Dedifferentiated amniotic fluid mesenchymal stem cell (primary cell): ENCODE measurements at regions not wholly inside any gene's neighbourhood (a gene's known extent, or its start where the extent isn't known, plus 50 kb on each side); places are given as distances from the start of the nearest gene placed in this dataset.
"Not testable (repeated sequence)": the region's sequence is repeated elsewhere in the genome, so short reads cannot be mapped to it uniquely, and the experiment has no call there.

ENCODE experiments used
- DNase-seq: peaks from one replicate; pipeline ENCODE4 v3.0.0-alpha.2; 2016; ENCODE audit errors: extremely low spot score

GRCh38 chr12:89155826-89156225, 196.5 kb downstream of the DUSP6 start:
- DNase-seq = no peak

- no peak for DNase-seq
Measured at GRCh38 chr12:89154743-89155499, 197.4 kb downstream of the DUSP6 start.

GRCh38 chr12:89153341-89153740, 199.0 kb downstream of the DUSP6 start:
- no peak for DNase-seq

GRCh38 chr12:89151536-89151935, 200.8 kb downstream of the DUSP6 start:
- no peak for DNase-seq

GRCh38 chr12:89150789-89151188, 201.5 kb downstream of the DUSP6 start:
- not testable (repeated sequence) for DNase-seq

GRCh38 chr12:89140602-89141238, 211.6 kb downstream of the DUSP6 start:
- DNase-seq = no peak

- DNase-seq = no peak
Measured at GRCh38 chr12:89140141-89140540, 212.2 kb downstream of the DUSP6 start.

- DNase-seq = no peak
Measured at GRCh38 chr12:89139390-89139789, 212.9 kb downstream of the DUSP6 start.

GRCh38 chr12:89138048-89138852, 214.1 kb downstream of the DUSP6 start:
- DNase-seq = no peak

GRCh38 chr12:89135976-89136634, 216.2 kb downstream of the DUSP6 start:
- no peak for DNase-seq

GRCh38 chr12:89134213-89134770, 218.0 kb downstream of the DUSP6 start:
- DNase-seq = no peak

- DNase-seq = no peak
Measured at GRCh38 chr12:89129167-89129870, 223.0 kb downstream of the DUSP6 start.

GRCh38 chr12:89126712-89127111, 225.6 kb downstream of the DUSP6 start:
- no peak for DNase-seq

- no peak for DNase-seq
Measured at GRCh38 chr12:89122852-89123251, 229.4 kb downstream of the DUSP6 start.

GRCh38 chr12:89117448-89118034, 234.8 kb downstream of the DUSP6 start:
- DNase-seq = no peak

GRCh38 chr12:89111964-89112363, 240.3 kb downstream of the DUSP6 start:
- no peak for DNase-seq

GRCh38 chr12:89108265-89108664, 244.0 kb downstream of the DUSP6 start:
- no peak for DNase-seq

GRCh38 chr12:89106950-89107349, 245.4 kb downstream of the DUSP6 start:
- DNase-seq = no peak

GRCh38 chr12:89105243-89105642, 247.1 kb downstream of the DUSP6 start:
- no peak for DNase-seq

- no peak for DNase-seq
Measured at GRCh38 chr12:89103831-89104230, 248.5 kb downstream of the DUSP6 start.

GRCh38 chr12:89101440-89101839, 250.9 kb downstream of the DUSP6 start:
- no peak for DNase-seq
